ENCODE measurements at regions not wholly inside any gene's neighbourhood (a gene's known extent, or its start where the extent isn't known, plus 50 kb on each side); places are given as distances from the start of the nearest gene placed in this dataset.

DNA sequence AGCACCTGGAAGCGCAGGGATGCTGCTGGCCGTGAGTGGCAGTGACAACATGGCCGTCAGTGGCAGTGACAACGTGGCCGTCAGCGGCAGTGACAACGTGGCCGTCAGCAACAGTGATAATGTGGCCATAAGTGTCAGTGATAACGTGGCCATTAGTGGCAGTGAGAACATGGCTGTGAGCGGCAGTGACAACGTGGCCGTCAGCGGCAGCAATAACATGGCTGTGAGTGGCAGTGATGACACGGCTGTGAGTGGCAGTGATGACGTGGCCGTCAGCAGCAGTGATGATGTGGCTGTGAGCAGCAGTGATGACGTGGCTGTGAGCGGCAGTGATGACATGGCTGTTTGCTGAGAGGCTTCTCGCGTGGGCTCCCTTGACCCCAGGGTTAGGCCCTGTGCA is 169.8 kb downstream of the ERMARD start:
- Mint-ChIP-seq H3K27me3 (ENCODE audit: unreplicated experiment) (no peaks in the 10 kb centered on the region), H3K9me3 (ENCODE audit: low read depth, unreplicated experiment) (peaks cover 8% of the 10 kb centered on the region), H3K27ac (ENCODE audit: unreplicated experiment) (no peak overlapping the region), H3K36me3 (ENCODE audit: insufficient read depth, unreplicated experiment) (no peaks in the 10 kb centered on the region), H3K4me1 (ENCODE audit: low read depth, unreplicated experiment) (no peaks in the 10 kb centered on the region), H3K4me3 (ENCODE audit: low read depth, unreplicated experiment) (no peak overlapping the region)
- CTCF ChIA-PET: no interaction called here
- no peak for DNase-seq
- TF ChIP-seq, protein P1, sequence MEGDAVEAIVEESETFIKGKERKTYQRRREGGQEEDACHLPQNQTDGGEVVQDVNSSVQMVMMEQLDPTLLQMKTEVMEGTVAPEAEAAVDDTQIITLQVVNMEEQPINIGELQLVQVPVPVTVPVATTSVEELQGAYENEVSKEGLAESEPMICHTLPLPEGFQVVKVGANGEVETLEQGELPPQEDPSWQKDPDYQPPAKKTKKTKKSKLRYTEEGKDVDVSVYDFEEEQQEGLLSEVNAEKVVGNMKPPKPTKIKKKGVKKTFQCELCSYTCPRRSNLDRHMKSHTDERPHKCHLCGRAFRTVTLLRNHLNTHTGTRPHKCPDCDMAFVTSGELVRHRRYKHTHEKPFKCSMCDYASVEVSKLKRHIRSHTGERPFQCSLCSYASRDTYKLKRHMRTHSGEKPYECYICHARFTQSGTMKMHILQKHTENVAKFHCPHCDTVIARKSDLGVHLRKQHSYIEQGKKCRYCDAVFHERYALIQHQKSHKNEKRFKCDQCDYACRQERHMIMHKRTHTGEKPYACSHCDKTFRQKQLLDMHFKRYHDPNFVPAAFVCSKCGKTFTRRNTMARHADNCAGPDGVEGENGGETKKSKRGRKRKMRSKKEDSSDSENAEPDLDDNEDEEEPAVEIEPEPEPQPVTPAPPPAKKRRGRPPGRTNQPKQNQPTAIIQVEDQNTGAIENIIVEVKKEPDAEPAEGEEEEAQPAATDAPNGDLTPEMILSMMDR (IDR thresholded peaks at IDR 0.05; ENCODE audit: unreplicated experiment): no peak
- no TSS peak for BruUV-seq (replicated peaks)
- intact Hi-C loops (cut with micrococcal nuclease; ENCODE audit: unreplicated experiment): no loop called here

DNA sequence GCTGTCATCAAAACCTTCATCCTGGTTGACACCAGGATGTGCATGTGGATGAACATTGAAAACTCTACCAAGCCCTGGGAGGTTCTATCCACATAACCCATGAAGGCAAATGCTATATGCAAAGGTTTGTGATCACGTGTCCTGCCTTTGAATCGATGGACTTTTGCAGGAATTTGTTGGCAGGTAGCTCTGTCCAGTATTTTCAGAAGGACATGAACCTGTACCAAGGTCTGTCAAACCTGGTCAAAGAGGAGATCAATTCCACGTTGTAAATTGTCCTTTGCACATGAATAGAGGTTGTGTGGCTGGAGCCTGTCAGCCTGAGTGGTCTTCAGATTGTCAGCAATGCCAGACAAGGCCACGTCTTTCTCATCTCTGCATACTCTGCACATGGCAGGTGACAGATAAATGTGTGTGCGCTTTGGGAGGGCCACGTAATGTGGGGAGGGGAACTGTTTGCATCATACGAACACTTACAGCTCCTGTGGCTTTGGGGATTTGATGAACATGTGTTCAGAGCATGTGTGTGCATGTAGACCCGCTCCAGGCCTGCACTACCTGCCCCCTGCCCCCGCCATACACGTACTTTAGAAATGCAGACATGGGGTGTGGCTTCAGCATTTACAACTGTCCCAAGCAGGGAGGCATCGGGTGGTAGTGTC is 169.1 kb downstream of the ERMARD start:
- Mint-ChIP-seq H3K36me3 (ENCODE audit: insufficient read depth, unreplicated experiment) (no peaks in the 10 kb centered on the region), H3K27ac (ENCODE audit: unreplicated experiment) (no peak overlapping the region), H3K4me1 (ENCODE audit: low read depth, unreplicated experiment) (no peaks in the 10 kb centered on the region), H3K4me3 (ENCODE audit: low read depth, unreplicated experiment) (no peak overlapping the region), H3K9me3 (ENCODE audit: low read depth, unreplicated experiment) (peaks cover 4% of the 10 kb centered on the region), H3K27me3 (ENCODE audit: unreplicated experiment) (no peaks in the 10 kb centered on the region)
- DNase-seq: no peak
- TF ChIP-seq, protein P1 (IDR thresholded peaks at IDR 0.05; ENCODE audit: unreplicated experiment): no peak
- intact Hi-C loops (cut with micrococcal nuclease; ENCODE audit: unreplicated experiment): no loop called here
- CTCF ChIA-PET: no interaction called here
- BruUV-seq (replicated peaks): no TSS peak

DNA sequence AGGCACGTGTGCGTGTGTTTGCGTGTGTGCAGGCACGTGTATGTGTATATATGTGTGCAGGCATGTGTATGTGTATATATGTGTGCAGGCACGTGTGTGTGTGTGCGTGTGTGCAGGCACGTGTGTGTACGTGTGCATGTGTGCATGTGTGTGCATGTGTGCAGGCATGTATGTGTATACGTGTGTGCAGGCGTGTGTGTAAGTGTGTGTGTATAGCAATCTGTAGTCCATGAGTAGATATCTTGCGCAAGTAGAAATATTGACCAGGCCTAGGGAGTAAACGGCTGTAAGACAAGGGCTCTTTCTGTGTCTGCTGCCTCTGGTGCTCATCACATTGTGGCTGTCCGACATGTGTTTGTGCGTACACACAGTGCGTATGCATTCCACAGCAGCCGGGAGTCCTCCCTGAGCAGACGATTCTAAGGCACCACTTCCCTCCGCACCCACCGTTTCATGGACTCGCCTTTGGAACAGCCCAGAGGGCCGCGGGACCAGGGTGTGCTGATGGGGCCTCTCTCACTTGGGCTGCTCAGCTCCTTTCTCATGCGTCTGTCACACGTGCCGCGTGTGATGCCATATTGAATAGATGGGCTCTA is 167.6 kb downstream of the ERMARD start:
- CTCF ChIA-PET: no interaction called here

DNA sequence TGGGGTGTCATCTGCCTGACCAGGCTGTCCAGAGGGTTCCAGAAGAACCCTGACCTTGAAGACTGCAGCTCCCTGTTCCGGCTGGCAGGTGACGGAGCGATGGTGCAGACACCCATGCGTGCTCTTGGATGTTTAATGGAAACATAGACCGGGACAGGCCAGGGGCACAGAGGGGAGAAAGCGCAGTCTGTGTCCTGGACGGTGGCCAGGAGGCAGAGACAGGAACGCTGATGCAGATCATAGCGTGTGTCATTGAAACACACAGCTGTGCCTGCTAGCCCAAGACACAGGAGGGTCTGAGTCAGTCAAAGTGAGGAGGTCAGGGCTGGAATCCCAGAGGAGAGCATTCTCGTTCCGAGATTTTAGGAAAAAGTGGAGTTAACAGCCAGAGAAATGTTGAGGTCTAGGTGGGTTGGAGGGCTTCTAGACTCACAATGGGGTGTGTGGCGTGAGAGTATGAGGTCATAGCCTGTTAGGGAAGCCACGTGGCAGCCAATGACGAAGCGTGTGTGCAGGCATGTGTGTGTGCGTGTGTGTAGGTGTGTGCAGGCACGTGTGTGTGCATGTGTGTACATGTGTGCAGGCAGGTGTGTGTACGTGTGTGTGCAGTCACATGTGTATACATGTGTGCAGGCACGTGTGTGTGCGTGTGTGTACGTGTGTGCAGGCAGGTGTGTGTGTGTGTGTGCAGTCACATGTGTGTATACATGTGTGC is 167.0 kb downstream of the ERMARD start:
- CTCF ChIA-PET: no interaction called here
- H3K27me3 Mint-ChIP-seq (ENCODE audit: unreplicated experiment): peaks cover under 1% of the 10 kb centered on the region
- no peak overlapping the region for H3K4me3 Mint-ChIP-seq (ENCODE audit: low read depth, unreplicated experiment)
- H3K27ac Mint-ChIP-seq (ENCODE audit: unreplicated experiment): no peak overlapping the region
- BruUV-seq (replicated peaks): no TSS peak
- intact Hi-C loops (cut with micrococcal nuclease; ENCODE audit: unreplicated experiment): no loop called here
- DNase-seq: no peak
- H3K4me1 Mint-ChIP-seq (ENCODE audit: low read depth, unreplicated experiment): no peaks in the 10 kb centered on the region
- peaks cover 4% of the 10 kb centered on the region for H3K9me3 Mint-ChIP-seq (ENCODE audit: low read depth, unreplicated experiment)
- no peaks in the 10 kb centered on the region for H3K36me3 Mint-ChIP-seq (ENCODE audit: insufficient read depth, unreplicated experiment)
- TF ChIP-seq, protein P1 (IDR thresholded peaks at IDR 0.05; ENCODE audit: unreplicated experiment): no peak

More for the DNA sequence above, 167.6 kb downstream of the ERMARD start:
- Mint-ChIP-seq H3K4me1 (ENCODE audit: low read depth, unreplicated experiment) (no peaks in the 10 kb centered on the region), H3K4me3 (ENCODE audit: low read depth, unreplicated experiment) (no peak overlapping the region), H3K27me3 (ENCODE audit: unreplicated experiment) (no peaks in the 10 kb centered on the region), H3K27ac (ENCODE audit: unreplicated experiment) (no peak overlapping the region), H3K36me3 (ENCODE audit: insufficient read depth, unreplicated experiment) (no peaks in the 10 kb centered on the region), H3K9me3 (ENCODE audit: low read depth, unreplicated experiment) (peaks cover 4% of the 10 kb centered on the region)
- intact Hi-C loops (cut with micrococcal nuclease; ENCODE audit: unreplicated experiment): no loop called here
- TF ChIP-seq, protein P1 (IDR thresholded peaks at IDR 0.05; ENCODE audit: unreplicated experiment): no peak
- BruUV-seq (replicated peaks): no TSS peak
- DNase-seq: no peak
